RPMI8226 (cell line): ENCODE measurements at regions not wholly inside any gene's neighbourhood (a gene's known extent, or its start where the extent isn't known, plus 50 kb on each side); places are given as distances from the start of the nearest gene placed in this dataset.

Source experiments
- DNase-seq: peaks from one replicate; pipeline ENCODE4 v3.0.0-alpha.2; 2015

GRCh38 chr2:106941372-106941993 lies 55.5 kb upstream of the ST6GAL2 start:
- no peak for DNase-seq

DNA sequence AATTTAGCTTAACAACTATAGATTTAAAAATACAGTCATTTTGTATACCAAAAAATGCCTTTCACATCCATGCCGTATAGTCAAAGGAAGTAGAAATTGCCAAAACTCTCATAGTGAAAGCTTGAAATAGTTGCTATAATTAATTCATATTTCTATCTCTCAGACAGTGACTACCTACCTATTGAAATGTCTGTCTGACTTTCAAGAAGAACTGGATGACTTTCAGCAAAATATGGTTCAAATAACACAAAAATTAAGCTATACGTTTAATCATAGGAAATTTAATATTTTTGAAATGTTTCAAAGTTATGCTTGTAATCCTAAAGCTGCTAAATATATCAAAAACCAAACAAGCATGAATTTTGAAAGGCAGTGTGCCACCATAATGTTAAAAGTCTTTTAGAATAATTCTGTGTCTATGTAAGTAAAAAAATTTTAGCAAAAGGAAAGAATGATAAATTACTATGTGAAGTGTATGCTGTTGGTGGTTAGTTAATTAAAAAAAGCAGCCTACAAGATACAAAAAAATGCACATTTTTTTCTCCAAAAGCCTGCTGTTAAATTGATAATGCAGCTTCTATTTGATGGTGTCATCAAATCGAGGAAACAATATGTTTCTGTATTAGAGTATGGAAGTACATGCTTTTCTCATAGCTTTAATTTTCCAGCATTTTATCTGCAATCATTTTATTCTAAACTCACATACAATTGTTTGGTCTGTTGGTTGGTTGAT lies 57.7 kb upstream of the ST6GAL2 start:
- DNase-seq = no peak

GRCh38 chr2:106944215-106944614 lies 58.2 kb upstream of the ST6GAL2 start:
- DNase-seq = no peak

DNA sequence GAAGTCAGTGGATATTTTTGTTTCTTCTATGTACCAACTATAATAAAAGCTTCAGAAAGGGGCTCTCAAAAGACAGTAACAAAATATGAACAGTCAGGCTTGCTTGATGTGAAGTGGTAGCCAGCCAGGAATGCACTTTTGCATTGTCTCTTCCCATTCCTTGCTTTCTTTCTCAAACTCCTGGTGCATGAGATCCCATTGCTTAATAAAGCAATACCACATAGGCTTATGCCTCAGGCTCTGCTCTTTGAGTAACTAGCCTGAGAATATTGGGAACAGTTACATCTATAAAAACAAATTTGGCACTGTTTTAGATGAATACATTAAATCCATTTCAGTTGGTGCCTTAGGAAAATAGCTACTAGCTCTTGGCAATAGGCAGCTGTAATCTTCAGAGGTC lies 62.6 kb upstream of the ST6GAL2 start:
- no peak for DNase-seq

DNA sequence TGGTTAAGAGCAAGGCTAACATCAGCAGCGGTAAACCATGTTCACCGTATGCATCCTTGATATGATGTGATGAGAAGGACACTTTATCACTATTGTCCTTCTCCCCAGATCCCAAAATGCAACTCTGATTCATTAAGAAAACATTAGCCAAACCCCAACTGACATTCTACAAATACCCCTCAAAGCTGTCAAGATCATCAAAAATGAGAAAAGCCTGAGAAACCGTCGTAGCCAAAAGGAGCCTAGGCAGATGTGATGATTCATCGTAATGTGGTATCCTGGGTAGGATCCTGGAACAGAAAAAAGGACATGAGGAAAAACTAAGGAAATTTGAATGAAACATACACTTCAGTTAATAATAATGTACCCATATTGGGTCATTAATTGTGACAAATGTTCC lies 67.3 kb upstream of the ST6GAL2 start:
- no peak for DNase-seq

GRCh38 chr2:106953779-106954178 lies 67.8 kb upstream of the ST6GAL2 start:
- no peak for DNase-seq

GRCh38 chr2:106954304-106954703 lies 68.3 kb upstream of the ST6GAL2 start:
- DNase-seq = no peak

DNA sequence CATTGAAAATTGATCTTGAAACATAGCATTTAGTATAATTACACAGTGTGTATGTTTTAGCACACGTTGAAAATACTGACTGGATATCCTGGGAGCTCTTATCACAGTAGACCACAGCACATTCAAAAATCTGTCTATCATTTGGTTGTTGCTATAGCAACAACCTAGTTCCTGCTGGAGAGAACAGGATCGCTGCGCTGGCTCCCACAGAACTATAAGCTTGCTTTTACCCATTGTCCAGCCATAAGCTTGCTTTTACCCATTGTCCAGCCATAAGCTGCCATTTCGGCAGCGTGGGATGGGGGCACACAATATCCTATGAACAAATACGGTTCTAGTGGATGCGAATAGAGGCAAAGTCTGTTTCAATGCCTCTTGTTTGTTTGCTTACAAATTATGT lies 70.4 kb upstream of the ST6GAL2 start:
- no peak for DNase-seq

GRCh38 chr2:106956879-106957278 lies 70.9 kb upstream of the ST6GAL2 start:
- no peak for DNase-seq

- no peak for DNase-seq
Measured at GRCh38 chr2:106959975-106960682, 74.2 kb upstream of the ST6GAL2 start.

DNA sequence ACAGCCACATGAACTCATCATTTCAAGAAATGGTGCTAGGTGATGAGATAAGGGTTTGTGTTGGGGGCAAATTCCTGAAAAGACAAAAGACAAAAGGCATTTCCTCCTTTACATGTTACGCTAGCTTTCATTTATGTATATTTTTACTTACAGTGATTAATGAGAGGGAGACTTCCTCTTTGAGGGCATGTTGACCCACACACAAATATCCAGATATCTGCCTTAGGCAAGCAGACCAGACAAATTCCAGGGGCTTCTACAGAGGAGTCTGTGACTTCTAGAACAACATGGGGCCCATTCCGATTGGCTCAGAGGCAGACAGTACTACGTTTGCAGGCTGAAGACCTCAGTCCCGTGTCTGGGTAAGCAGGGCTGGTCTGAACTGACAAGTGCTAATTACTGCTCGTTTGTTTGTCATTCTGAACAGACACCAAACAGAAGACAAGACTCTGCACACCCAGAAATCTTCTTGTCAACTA lies 74.8 kb upstream of the ST6GAL2 start:
- no peak for DNase-seq

GRCh38 chr2:106961328-106961727 lies 75.4 kb upstream of the ST6GAL2 start:
- DNase-seq = no peak

DNA sequence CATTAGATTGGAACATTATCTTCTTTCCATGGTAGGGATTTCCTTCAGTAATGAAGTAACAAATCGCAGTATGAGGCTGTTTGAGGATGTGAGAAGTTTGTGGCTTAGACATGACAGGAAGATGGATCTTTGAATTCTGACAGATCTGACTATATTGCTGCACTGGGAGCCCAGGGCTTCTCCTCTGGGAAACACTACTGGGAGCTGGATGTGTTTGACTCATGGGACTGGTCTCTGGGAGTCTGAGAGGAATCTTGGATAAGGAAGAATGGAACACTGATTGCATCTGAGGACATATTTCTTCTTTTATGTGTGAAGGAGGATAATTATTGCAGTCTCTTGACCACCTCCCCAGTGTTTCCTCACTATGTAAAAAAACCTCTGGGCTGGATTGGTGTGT lies 77.2 kb upstream of the ST6GAL2 start:
- no peak for DNase-seq

DNA sequence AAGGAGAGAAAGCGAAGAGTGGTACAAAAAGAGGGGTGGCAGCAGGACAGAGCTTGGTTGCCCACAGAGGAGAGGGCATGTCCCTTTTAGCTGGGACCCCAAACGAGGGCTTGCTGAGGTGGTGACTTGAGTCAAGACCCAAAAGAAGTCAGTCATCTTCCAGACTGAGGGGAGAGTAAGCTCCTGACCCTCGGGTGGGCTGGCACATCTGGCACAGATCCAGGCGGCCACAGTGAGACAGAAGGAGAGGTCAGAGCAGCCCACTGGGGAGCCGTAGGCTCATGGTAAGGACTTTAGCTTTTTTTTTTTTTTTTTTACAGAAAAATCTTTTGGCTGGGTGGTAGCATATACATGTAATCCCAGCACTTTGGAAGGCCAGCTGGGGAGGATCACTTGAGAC lies 77.9 kb upstream of the ST6GAL2 start:
- no peak for DNase-seq

DNA sequence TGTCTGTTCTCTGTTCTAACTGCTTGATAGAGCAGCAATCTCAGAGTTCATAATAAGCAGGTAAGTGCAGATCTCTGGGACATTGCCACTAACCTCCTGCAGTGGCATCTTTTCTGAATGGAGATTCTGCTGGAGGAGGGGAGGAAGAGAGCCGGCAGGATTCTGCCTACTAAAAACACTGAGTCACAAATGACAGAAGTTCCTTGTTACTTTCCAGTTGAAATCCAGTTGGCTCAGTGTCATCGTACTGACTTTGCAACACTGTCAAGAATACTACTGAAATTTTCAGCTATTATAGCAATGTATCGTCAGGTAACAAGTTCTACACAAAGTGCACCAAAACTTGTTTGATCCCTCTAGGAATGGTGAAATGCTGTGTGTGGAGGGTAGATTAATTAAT lies 79.6 kb upstream of the ST6GAL2 start:
- no peak for DNase-seq

DNA sequence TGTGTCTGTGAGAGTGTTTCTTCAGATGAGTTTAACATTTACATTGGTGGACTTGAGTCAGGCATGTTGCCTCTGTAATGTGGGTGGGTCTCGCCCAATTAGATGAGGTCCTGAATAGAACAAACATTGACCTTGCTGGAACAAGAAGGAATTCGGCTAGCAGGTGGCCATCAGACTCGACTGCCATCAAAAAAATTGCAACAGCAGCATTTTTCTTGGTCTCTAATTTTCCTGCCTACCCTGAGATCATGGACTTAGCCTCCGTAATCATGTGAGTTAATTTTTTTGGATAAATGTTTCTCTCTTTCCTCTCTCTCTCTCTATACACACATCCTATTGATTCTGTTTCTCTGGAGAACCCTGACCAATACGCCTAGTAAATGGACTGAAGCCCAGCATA lies 83.8 kb upstream of the ST6GAL2 start:
- DNase-seq = no peak

- no peak for DNase-seq
Measured at GRCh38 chr2:106970471-106971261, 84.7 kb upstream of the ST6GAL2 start.

- DNase-seq = no peak
Measured at GRCh38 chr2:106972782-106973181, 86.8 kb upstream of the ST6GAL2 start.

GRCh38 chr2:106974891-106975290 lies 88.9 kb upstream of the ST6GAL2 start:
- DNase-seq = no peak

- no peak for DNase-seq
Measured at GRCh38 chr2:106975641-106976040, 89.7 kb upstream of the ST6GAL2 start.

DNA sequence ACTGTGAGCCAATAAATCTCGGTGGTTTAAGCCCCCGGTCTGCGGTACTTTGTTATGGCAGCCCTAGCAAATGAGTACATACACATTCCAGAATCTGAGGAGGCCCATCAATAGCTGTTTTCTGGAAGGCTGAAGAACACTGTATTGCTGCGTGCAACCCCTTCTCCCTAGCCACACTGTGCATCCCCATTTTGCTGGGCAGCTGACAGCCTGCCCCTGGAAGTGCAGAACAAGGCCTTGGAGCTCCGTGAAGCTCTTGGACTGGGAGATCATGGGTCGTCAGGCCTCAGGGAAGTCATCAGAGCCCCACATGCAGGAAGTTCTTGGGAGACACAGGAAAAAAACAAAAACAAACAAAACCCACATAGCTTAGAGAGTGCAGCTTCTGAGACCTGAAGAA lies 90.6 kb upstream of the ST6GAL2 start:
- no peak for DNase-seq

DNA sequence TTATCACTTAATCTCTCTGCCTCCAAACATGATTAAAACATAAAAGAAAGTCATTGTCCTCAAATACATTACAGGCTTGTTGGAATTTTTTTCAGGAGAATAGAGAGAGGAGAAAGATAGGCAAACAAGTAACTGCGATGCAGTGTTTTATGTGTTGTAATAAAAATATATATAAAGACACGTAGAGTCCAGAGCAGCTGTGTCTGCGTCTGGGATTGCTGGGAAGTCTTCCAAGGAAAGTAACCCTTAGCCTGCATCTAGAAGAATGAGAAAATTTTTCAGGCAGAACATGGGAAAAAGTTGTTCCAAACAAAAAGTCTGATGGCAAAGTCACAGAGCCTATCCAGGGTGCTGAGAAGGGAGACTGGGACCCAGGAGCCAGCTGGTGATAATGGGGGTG lies 91.8 kb upstream of the ST6GAL2 start:
- DNase-seq = no peak

DNA sequence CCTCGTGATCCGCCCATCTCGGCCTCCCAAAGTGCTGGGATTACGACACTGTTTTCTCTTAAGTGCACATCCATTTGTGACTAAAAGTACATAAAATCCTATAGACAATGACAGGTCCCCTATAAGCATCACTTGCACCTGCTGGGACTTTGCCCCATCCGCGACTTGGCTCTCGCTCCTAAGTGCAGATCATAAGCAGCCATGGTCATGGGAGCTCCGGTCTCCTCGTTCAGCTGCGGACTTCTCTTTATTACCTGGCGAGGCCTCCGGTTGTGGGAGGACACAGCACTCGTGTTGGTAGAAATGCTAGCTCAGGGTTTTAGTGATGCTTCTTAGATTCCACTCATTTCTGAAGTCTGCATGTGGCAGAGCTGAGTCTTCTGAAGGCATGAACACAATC lies 92.7 kb upstream of the ST6GAL2 start:
- DNase-seq = no peak
